LHCN-M2 (cell line): ENCODE measurements at regions not wholly inside any gene's neighbourhood (a gene's known extent, or its start where the extent isn't known, plus 50 kb on each side); places are given as distances from the start of the nearest gene placed in this dataset.

ENCODE experiments used
- DNase-seq: peaks from one replicate; pipeline ENCODE4 v3.0.0-alpha.2; 2012; ENCODE audit warnings: low read depth

DNA sequence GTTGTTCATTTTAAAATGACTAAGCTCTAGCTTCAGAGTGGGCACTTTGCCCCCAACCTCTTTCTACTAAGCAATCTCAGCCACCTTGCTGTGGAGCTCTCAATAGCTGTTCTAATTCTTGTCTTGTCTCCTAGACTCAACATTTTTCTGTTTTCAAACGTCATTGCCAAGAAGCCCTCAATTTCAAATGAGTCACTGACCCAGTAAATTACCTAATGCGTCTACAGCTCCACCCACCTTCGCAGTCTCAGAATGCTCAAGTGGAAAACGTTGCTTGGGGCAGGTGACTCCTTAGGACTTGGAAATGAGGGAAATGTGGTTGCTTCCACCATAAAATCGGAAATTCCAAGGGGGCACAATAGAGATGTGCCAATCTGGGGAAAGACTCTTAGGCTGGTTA, 59.0 kb downstream of the ING2 start:
- DNase-seq = peak; percentile 11

DNA sequence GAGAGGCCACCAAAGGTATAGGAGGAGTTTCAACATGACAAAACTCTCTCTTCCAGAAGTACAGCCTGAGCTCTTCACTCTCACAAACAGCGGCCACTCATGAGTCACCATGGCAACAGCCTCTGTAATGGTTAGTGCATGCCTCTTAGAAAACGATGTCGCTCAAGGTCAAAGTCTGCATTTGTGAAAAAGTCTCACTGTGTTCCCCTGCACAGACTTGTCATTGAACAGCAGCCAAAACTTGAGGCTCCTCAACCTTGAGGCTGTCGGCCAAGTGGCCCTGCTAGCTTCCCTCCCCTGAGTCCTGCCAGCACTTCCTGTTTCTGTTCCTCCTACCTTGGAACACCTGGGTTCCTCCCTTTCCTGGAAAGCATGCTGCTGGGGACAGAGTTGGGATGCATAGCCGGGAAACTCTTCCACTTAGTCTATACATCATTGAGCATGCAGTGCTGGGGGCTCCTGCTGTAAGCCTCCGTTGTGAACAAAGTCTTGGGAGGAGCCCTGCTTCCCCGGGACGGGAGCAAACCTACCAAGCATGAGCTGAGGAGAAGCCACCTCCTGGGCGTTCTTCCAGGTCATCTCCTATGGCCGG, 66.6 kb downstream of the ING2 start:
- peak; percentile 35 for DNase-seq

DNA sequence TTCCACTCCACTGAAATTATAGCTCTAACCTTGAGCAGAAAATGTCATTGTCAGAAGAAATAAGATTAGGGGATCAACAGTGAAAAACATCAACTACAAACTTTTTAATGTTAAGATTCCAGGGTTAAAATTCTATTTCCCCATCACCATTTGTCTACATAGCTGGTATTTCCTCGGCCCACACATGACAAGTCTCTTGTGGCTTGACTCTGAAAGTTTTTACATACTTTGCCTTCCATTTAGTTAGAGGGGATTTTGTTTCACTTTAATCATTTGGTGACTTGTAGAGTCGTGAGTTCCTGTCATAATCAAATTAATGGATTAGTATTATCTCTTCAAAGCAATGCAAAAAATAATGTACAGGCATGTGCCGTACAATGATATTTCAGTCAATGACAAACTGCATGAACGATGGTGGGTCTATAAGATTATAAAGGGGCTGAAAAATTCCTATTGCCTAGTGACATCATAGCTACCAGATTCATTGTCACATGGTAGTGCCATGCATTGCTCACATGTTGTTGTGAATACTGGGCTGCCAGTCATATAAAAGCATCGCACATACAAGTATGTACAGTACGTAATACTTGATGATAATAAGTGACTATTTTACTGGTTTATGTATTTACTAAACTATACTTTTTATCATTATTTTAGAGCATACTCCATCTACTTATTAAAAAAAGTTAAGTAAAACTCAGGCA, 72.0 kb downstream of the ING2 start:
- DNase-seq = no peak

DNA sequence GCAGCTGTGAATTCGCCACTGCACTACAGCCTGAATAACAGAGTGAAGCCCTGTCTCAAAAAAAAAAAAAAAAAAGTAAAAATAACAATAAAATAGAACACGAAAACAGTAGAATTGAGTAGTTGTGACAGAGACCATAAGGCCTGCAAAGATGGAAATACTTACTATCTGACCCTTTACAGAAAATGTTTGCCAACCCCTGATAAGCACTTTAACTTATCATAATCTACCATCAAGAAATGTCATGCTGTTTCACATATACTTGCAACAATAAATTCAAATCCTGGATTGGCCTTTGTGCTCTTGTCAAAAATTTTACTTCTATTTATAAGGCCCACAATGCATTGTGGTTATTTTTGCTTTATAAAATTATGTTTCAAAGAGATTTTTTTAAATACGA, 75.5 kb downstream of the ING2 start:
- no peak for DNase-seq

DNA sequence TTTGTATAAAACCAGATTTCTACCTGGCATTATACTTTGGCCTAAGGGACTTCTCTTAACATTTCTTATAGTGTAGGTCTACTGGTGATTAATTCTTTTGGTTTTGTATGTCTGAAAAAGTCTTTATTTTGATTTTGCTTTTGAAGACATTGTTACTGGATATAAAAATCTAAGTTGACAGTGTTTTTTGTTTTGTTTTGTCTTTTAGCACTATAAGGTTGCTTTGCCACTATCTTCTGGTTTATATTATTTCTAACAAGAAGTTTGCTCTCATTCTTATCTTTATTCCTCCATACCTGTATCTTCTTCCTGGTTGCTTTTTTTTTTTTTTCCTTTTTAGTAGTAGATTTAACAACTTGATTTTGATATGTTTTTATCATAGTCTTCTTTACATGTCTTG, 76.0 kb downstream of the ING2 start:
- no peak for DNase-seq

DNA sequence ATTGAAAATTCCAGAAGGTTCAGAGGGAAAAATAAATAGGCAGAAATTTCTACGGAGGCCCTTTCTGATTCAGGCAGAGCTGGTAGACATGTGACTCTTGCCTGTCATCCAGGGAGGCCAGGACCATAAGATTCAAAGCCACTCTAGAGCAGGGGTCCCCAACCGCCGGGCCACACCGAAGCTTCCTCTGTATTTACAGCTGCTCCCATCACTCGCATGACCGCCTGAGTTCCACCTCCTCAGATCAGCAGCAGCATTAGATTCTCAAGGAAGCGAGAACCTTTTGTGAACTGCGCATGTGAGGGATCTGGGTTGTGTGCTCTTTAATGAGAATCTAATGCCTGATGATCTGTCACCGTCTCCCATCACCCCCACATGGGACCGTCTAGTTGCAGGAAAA, 72.2 kb downstream of the RWDD4 start:
- no peak for DNase-seq

DNA sequence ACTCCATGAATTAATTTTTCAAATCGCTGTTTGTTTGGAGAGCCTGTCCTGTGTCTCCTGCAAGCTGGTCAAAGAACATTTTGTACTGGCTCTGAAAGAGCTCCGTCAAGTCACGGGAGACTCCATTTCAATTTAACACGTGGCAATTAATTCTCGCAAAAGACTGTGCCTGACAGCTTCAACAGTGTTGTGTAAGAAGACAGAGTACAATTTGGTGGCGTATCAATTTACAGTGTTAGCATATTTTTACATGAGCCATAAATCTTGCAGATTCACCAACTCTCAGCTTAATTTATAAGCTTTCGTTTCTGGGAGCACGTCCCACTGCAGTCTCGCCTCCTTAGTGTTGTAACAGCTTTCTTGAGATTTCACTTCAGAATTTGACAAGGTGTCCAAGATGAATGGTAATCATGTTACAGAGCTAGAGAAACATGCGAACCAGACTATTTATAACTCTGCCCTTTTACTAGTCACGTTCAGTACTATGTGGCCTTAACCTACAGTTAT, 70.8 kb downstream of the RWDD4 start:
- DNase-seq = peak; percentile 50

DNA sequence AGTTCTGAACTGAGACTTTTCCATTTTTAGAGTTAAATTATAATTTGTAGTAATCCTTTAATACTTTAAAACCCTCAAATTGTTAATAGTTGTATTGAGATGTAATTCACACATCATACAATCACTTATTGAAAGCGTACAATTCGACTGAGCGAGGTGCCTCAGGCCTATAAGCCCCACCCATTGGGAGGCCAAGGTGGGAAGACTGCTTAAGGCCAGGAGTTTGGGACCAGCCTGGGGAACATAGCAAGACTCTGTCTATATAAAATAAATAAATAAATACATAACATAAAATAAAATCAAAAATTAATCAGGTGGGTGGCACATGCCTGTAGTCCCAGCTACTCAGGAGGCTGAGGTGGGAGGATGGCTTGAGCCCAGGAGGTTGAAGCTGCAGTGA, 70.3 kb downstream of the RWDD4 start:
- DNase-seq = no peak

DNA sequence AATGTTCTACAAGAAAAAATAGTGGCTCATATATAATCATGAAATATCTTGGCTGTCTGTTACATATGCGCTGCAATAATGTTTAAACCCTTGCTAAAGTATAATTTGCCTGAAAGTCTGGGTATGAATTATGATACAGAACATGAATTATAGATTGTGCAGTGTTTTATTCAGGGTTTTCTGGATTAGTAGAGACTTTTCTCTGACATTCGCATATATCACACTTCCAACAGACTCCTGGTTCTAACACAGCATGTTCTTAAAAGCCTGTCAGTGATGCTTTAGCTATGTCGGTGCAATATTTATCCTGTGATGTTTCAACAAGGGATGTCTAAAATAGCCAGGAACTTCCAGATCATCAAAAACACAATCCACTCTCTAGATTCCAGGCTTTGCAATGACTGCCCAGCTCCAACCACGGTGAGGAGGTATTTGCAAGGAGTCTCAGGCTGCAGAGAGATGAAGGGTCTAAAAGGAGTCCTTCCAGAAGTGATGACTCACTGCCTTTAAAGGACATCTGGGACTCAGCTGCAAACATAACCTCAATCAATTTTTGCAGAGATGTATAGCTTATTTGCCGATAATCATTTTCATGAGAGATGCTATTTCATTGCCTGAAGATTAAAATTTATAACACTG, 69.4 kb downstream of the RWDD4 start:
- DNase-seq = no peak
